Nephron progenitor cell (in vitro differentiated cells): ENCODE measurements at regions not wholly inside any gene's neighbourhood (a gene's known extent, or its start where the extent isn't known, plus 50 kb on each side); places are given as distances from the start of the nearest gene placed in this dataset.

Experiments
- DNase-seq: peaks from one replicate; pipeline ENCODE4 v3.0.0; 2021
- H3K27ac Mint-ChIP-seq: 2 replicates; pipeline ENCODE4 v1.8.0; 2021; ENCODE audit warnings: mild to moderate bottlenecking, moderate library complexity, mixed read lengths
- H3K27me3 Mint-ChIP-seq: 2 replicates; pipeline ENCODE4 v1.8.0; 2021; ENCODE audit warnings: mild to moderate bottlenecking, low read depth, mixed read lengths; ENCODE audit not compliant: poor library complexity
- H3K36me3 Mint-ChIP-seq: 2 replicates; pipeline ENCODE4 v1.8.0; 2021; ENCODE audit warnings: low read depth, mixed read lengths
- H3K4me1 Mint-ChIP-seq: 2 replicates; pipeline ENCODE4 v1.8.0; 2021; ENCODE audit warnings: mixed read lengths
- H3K4me3 Mint-ChIP-seq: 2 replicates; pipeline ENCODE4 v1.8.0; 2021; ENCODE audit warnings: mild to moderate bottlenecking, moderate library complexity, mixed read lengths
- H3K9me3 Mint-ChIP-seq: 2 replicates; pipeline ENCODE4 v1.8.0; 2021; ENCODE audit warnings: mild to moderate bottlenecking, moderate library complexity, mixed read lengths
- TF ChIP-seq, protein P1 (sequence below): fragments of 200-600 bp; sonication (generic); IDR thresholded peaks from 2 replicates; pipeline ENCODE4 v1.5.0; 2021; ENCODE audit warnings: antibody characterized with exemption

GRCh38 chr15:29528276-29528675 is 258.7 kb upstream of the NSMCE3 start:
- Mint-ChIP-seq H3K4me1 (peaks cover 4% of the 10 kb centered on the region), H3K4me3 (no peak overlapping the region), H3K9me3 (peaks cover 13% of the 10 kb centered on the region), H3K27me3 (peaks cover 9% of the 10 kb centered on the region), H3K36me3 (no peaks in the 10 kb centered on the region), H3K27ac (no peak overlapping the region)
- no peak for DNase-seq
- TF ChIP-seq, protein P1, sequence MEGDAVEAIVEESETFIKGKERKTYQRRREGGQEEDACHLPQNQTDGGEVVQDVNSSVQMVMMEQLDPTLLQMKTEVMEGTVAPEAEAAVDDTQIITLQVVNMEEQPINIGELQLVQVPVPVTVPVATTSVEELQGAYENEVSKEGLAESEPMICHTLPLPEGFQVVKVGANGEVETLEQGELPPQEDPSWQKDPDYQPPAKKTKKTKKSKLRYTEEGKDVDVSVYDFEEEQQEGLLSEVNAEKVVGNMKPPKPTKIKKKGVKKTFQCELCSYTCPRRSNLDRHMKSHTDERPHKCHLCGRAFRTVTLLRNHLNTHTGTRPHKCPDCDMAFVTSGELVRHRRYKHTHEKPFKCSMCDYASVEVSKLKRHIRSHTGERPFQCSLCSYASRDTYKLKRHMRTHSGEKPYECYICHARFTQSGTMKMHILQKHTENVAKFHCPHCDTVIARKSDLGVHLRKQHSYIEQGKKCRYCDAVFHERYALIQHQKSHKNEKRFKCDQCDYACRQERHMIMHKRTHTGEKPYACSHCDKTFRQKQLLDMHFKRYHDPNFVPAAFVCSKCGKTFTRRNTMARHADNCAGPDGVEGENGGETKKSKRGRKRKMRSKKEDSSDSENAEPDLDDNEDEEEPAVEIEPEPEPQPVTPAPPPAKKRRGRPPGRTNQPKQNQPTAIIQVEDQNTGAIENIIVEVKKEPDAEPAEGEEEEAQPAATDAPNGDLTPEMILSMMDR = no peak

GRCh38 chr15:29526802-29527201 is 257.2 kb upstream of the NSMCE3 start:
- Mint-ChIP-seq H3K4me1 (peaks cover 4% of the 10 kb centered on the region), H3K27me3 (peaks cover 9% of the 10 kb centered on the region), H3K4me3 (no peak overlapping the region), H3K36me3 (no peaks in the 10 kb centered on the region), H3K9me3 (peaks cover 17% of the 10 kb centered on the region), H3K27ac (no peak overlapping the region)
- no peak for DNase-seq
- TF ChIP-seq, protein P1 = no peak

DNA sequence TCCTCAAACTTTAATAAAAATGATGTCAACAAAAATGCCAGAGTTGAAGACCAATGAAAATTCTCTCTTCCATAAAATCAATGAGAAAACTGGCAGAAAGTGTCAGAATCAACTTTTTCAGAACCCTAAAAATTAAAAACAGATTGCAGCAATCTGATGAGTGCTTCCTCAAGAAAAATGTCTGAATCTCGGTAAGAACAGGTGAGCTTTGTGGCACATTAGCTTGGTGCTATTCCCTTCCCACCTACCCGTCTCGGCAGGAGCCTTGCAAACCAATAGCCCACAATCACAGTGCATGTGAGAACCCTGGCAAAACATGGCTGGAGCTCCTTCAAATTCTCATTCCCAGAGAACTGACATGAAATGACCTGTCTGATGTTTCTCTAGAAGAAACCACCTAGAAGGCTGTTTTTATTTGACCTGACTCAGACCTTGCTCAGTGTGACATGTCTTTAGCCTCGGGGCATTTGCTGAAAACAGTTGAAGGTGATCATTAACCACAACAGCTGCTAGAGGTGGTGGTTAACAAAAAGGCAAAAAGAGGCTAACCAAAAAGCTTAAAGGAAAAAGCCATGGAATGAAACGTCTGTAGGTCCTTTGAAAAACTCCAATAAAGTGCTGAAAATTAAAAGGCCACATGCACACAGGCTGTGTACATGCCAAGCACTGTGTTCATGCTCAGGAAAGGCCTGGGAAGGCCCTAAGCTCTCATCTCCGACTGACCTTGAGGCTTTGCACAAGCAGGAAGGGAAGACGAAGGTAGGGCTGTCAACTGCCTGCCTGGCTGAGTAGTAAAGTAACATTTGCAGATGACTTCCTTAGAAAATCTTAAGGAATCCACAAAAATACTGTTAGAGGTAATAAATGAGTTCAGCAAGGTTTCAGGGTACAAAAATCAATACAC is 253.0 kb upstream of the NSMCE3 start:
- no peak for DNase-seq
- Mint-ChIP-seq H3K4me3 (no peak overlapping the region), H3K9me3 (peaks cover 33% of the 10 kb centered on the region), H3K27ac (no peak overlapping the region), H3K27me3 (peaks cover 6% of the 10 kb centered on the region), H3K36me3 (no peaks in the 10 kb centered on the region), H3K4me1 (peaks cover 8% of the 10 kb centered on the region)
- TF ChIP-seq, protein P1 = no peak

DNA sequence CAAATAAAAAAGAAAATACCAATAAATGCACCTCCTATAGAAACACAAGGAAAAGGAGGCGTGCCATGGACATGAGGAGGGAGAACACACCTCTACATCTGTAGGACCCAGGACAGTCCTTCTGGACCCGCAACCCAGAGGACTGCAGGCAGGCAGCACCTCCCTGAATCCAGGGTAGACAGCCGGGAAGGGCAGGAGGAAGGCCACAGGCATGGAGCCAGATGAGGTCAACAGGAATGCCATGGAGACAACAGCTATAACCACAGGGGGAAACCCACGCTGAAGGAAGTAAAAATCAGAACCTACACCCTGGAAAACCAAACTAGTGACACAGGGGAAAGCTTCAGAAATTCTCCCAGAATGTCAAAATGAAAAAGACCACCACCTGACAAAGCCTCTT is 248.8 kb upstream of the NSMCE3 start:
- Mint-ChIP-seq H3K36me3 (no peaks in the 10 kb centered on the region), H3K27me3 (no peaks in the 10 kb centered on the region), H3K9me3 (peaks cover 27% of the 10 kb centered on the region), H3K4me1 (peaks cover 8% of the 10 kb centered on the region), H3K27ac (no peak overlapping the region), H3K4me3 (no peak overlapping the region)
- TF ChIP-seq, protein P1 = no peak
- DNase-seq = no peak

DNA sequence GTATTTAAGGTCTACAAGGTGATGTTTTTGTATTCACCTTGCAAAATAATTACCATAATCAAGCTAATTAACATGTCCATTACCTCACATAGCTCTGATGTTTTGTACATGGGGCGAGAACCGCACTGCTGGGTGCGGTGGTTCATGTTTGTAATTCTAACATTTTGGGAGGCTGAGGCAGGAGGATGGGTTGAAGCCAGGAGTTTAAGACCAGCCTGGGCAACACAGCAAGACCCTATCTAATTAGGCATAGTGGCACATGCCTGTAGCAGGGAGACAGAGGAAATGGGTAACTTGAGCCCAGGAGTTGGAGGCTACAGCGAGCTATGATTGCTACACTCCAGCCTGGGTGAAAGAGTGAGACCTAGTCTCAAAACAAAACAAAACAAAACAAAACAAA is 248.2 kb upstream of the NSMCE3 start:
- H3K4me3 Mint-ChIP-seq = no peak overlapping the region
- TF ChIP-seq, protein P1 = no peak
- H3K27ac Mint-ChIP-seq = no peak overlapping the region
- H3K36me3 Mint-ChIP-seq = no peaks in the 10 kb centered on the region
- H3K27me3 Mint-ChIP-seq = no peaks in the 10 kb centered on the region
- peaks cover 8% of the 10 kb centered on the region for H3K4me1 Mint-ChIP-seq
- DNase-seq = no peak
- peaks cover 22% of the 10 kb centered on the region for H3K9me3 Mint-ChIP-seq

- Mint-ChIP-seq H3K9me3 (peaks cover 22% of the 10 kb centered on the region), H3K27ac (no peak overlapping the region), H3K36me3 (no peaks in the 10 kb centered on the region), H3K27me3 (no peaks in the 10 kb centered on the region), H3K4me3 (no peak overlapping the region), H3K4me1 (peaks cover 8% of the 10 kb centered on the region)
- TF ChIP-seq, protein P1 = no peak
- DNase-seq = no peak
These were observed 247.3 kb upstream of the NSMCE3 start for GRCh38 chr15:29516929-29517328.
